ENCODE measurements at regions not wholly inside any gene's neighbourhood (a gene's known extent, or its start where the extent isn't known, plus 50 kb on each side); places are given as distances from the start of the nearest gene placed in this dataset.

DNA sequence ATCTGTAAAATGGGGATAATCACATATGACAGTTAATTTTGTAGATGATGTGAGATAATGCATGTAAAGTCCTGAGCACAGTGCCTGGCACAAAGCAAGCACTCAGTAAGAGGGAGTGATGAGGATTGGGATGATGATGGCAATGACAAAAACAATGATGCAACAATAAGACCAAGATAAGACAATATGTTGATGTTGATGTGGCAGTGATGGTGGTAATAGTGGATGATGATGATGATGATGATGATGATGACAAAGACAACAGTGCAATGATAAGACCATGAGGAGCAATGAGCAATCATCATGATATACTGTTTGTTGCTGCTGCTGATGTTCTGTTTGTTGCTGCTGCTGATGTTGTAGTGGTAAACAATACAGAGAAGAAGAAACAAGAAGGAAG, 344.1 kb downstream of the NPIPA8 start:
- TF ChIP-seq, protein P1, sequence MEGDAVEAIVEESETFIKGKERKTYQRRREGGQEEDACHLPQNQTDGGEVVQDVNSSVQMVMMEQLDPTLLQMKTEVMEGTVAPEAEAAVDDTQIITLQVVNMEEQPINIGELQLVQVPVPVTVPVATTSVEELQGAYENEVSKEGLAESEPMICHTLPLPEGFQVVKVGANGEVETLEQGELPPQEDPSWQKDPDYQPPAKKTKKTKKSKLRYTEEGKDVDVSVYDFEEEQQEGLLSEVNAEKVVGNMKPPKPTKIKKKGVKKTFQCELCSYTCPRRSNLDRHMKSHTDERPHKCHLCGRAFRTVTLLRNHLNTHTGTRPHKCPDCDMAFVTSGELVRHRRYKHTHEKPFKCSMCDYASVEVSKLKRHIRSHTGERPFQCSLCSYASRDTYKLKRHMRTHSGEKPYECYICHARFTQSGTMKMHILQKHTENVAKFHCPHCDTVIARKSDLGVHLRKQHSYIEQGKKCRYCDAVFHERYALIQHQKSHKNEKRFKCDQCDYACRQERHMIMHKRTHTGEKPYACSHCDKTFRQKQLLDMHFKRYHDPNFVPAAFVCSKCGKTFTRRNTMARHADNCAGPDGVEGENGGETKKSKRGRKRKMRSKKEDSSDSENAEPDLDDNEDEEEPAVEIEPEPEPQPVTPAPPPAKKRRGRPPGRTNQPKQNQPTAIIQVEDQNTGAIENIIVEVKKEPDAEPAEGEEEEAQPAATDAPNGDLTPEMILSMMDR (IDR thresholded peaks at IDR 0.05 in 4 of 5, conservative IDR thresholded peaks at IDR 0.05 in 1 of 5) = no peak
- TF ChIP-seq POLR2A (IDR thresholded peaks at IDR 0.05) = no peak
